ENCODE measurements at regions not wholly inside any gene's neighbourhood (a gene's known extent, or its start where the extent isn't known, plus 50 kb on each side); places are given as distances from the start of the nearest gene placed in this dataset.

GRCh38 chr11:87976009-87976408 is 199.2 kb downstream of the RAB38 start:
- TF ChIP-seq, protein P1, sequence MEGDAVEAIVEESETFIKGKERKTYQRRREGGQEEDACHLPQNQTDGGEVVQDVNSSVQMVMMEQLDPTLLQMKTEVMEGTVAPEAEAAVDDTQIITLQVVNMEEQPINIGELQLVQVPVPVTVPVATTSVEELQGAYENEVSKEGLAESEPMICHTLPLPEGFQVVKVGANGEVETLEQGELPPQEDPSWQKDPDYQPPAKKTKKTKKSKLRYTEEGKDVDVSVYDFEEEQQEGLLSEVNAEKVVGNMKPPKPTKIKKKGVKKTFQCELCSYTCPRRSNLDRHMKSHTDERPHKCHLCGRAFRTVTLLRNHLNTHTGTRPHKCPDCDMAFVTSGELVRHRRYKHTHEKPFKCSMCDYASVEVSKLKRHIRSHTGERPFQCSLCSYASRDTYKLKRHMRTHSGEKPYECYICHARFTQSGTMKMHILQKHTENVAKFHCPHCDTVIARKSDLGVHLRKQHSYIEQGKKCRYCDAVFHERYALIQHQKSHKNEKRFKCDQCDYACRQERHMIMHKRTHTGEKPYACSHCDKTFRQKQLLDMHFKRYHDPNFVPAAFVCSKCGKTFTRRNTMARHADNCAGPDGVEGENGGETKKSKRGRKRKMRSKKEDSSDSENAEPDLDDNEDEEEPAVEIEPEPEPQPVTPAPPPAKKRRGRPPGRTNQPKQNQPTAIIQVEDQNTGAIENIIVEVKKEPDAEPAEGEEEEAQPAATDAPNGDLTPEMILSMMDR (conservative IDR thresholded peaks at IDR 0.05 in 1 of 2, IDR thresholded peaks at IDR 0.05 in 1 of 2; ENCODE audit: extremely low read depth in 1 of 2, insufficient read depth in 1 of 2, low read depth in 1 of 2, low read length in 2 of 2), result no peak
- TF ChIP-seq EZH2 (IDR thresholded peaks at IDR 0.05; ENCODE audit: borderline replicate concordance, low read length), result no peak

All from mammary epithelial cell (primary cell).